HG03575 (cell line): ENCODE measurements at regions not wholly inside any gene's neighbourhood (a gene's known extent, or its start where the extent isn't known, plus 50 kb on each side); places are given as distances from the start of the nearest gene placed in this dataset.

Experiments
- ATAC-seq: cut with Tn5 transposase; IDR thresholded peaks from one replicate; pipeline ENCODE4 v1.9.1; 2021; ENCODE audit not compliant: unreplicated experiment, insufficient number of reproducible peaks, low FRiP score; ENCODE audit errors: extremely low read depth

- no peak for ATAC-seq
Observed at GRCh38 chr15:94535298-94536048, 304.1 kb downstream of the MCTP2 start.

GRCh38 chr15:94536549-94536948, 305.2 kb downstream of the MCTP2 start:
- ATAC-seq, result no peak

DNA sequence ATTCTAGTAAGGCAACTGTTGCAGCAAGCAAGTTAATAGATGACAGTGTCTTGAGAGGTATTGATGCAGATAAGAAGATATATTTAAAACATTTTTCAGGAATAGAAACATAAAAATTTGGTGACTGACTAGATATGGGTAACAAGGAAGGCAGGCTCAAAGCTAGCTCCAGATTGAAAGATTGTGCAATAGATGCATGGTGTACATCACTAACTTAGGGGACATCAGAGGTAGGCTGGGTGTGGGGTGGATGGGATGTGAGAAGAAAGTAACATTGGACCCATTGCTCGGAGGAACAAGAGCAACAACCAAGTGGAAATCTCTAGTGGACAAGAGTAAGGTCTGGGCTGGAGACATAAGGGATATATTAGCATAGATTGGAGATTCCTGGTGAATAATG, 306.9 kb downstream of the MCTP2 start:
- no peak for ATAC-seq

GRCh38 chr15:94542391-94542790, 311.0 kb downstream of the MCTP2 start:
- ATAC-seq, result no peak

- ATAC-seq, result no peak
Observed at GRCh38 chr15:94546808-94547207, 315.4 kb downstream of the MCTP2 start.

- ATAC-seq, result no peak
Observed at GRCh38 chr15:94547711-94548110, 316.4 kb downstream of the MCTP2 start.

- no peak for ATAC-seq
Observed at GRCh38 chr15:94555841-94556519, 324.6 kb downstream of the MCTP2 start.

DNA sequence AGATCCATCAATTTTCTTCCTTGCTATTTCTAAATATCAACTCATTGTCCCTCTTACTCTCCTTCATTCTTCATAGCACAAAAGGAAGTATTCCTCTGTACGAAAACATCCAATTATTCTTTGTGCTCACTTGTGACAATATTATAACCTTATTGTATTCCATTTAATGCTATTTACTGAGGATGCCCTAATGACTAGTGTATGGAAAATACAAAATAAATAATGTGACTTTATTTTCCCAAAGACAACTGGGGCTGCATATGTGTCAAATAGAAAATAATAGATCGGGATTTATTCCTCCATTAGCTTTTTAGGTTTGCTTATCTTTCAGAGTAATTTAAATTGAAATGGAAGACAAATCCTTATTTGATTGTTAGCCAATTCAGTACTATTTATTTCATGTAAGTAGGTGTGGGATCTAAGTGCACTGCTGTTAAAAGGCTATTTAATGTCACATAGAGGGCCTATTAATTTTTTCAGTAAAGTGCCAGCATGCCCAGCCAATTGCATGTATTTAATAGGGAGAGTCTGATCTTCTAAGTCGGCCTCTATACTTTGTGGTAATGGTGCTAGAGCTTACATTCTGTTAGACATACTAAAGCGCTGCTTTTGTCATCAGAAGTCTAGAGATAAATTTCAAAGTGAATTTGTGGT, 329.8 kb downstream of the MCTP2 start:
- ATAC-seq, result no peak

- ATAC-seq, result no peak
Observed at GRCh38 chr15:94563456-94563855, 332.1 kb downstream of the MCTP2 start.

DNA sequence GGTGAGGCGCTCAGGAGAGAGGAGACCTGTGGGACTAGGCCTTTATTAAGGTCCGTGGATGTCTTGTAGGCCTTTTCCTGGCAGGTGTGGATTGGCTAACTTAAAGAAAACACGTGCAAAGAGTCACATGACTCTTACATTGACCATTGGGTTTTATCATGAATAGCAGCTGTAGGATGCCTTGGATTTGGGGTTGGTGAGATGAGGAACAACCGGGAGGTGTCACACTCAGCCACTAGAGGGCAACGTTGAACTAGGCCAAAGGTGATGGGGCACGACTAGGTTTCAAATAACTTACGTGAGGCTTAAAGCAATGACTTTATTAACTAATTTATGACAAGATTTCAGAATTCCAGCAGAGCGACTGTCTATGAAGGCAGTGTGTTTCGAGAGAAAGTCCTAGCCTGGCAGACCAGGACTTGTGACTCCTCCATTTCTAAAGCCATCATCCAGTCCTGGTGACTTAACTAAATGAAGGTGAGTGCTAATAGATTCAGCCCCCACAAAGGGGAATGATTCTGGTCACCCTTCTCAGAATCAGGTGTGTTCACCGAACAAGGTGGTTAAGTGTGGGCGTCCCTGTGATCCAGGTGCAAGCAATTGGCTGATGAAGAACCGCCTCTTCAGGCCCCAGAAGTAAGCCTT, 345.6 kb downstream of the MCTP2 start:
- no peak for ATAC-seq

DNA sequence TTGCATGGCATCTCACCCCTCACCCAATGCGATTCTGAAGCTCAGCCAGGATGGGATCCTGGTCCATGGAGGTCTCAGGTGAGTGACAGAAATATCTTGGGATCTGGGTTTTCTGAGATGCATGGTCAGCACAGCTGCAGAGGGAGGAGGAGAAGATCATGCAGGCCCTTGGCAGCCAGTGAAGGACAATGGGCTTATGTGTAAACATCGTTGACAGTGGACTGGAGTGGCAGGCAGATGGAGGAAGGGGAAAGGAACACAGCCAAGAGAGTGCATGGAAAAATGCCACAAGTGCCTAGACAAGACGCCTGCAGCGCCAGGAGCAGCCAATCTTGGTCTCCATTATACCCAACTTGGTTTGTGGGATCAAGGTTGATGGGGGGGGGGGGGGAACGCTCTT, 347.9 kb downstream of the MCTP2 start:
- no peak for ATAC-seq

- ATAC-seq, result no peak
Observed at GRCh38 chr15:94580211-94580885, 349.0 kb downstream of the MCTP2 start.

DNA sequence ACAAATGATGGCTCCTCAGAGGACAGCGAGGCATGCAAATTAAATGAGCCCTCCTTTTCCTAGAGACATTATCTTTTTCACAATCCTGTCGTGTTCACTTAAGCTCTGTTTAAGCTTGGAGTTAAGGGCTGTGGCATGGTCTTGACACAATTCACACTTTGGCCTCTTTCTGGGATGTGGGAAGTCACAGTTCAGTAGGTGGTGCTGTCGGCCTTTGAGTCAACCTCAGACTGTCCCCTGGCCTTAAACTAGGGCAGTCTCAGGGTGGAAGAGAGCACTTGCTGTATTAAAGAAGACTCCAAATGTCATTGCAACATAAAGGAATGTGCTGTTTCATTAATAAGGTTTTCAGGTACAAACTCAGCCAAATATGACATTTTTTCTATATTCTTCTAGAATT, 351.0 kb downstream of the MCTP2 start:
- peak; percentile 31 for ATAC-seq

DNA sequence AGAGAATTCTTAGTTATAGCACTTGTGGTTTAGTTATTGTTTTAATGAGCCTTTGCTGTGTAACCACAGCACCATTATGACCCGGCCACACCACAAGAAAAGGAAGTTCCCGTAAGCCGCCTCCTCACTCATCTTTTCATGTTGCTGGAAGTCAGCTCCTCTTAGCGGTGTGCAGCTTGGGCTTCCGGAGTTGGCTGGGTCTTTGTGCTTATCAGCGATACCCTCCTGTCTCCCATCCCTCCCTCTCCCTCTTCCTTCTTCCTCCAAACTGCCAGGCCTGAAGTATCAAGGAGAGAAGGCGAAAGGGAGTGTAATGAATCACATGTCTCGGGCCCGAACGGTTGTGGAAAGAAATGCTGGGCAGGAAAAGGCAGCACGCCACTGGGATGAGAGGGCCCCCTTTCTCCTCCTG, 353.5 kb downstream of the MCTP2 start:
- peak; percentile 64 for ATAC-seq

DNA sequence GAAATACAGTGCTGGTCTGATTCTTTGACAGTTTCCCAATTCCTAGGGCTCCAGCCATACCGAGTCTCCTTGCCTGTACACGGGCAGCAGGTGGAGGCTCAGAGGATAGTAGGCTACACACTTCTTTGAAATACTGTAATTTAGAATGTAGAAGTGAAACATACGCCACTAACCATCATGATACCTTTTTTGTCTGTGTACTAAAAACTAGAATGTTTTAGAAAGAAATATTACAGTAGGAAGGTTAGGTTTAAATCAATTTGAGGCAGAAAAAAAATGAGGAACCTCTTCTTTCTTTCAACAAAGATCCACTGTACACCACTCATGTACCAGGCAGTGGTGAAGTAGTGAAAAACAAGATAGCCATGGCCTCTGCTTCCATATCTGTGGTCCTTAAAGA, 354.7 kb downstream of the MCTP2 start:
- peak; percentile 56 for ATAC-seq

DNA sequence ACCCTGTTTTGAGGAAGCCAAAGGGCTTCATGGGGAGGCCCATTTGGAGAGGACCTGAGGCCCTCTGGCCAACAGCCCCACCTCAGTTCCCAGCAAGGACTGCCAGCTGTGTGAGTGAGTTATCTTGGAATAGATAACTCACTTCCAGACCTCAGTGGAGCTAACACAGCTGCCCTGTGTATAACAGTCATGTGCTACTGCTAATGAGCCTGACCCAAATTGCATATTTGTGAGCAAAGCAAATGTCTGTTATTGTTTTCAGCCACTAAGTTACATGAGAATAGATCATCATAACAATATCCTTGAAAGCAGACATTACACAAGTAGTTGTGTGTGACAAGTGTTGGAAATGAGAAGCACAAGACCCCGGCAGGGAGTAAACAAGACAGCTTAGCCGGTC, 355.8 kb downstream of the MCTP2 start:
- no peak for ATAC-seq

GRCh38 chr15:94588993-94589392, 357.6 kb downstream of the MCTP2 start:
- no peak for ATAC-seq

- no peak for ATAC-seq
Observed at GRCh38 chr15:94592495-94592894, 361.1 kb downstream of the MCTP2 start.

DNA sequence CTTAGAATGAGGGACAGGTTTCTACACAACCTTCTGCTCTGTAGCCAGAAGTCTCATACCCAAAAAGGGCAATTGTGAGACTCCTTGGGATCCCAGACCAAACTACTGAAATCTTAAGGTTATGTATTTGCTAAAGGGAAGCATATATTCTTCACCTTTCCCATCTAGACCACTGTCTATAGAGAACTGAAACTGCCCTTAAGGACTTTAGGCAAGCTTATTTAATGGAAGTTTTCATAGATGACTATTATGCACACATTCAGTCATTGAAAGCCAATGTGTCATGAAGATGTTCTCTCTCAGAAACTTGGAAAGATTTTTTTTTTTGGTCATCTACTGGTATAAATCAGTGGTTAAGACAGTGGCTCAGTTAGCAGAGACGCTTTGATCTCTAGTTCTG, 365.3 kb downstream of the MCTP2 start:
- no peak for ATAC-seq
